HG02642 (cell line): ENCODE measurements at regions not wholly inside any gene's neighbourhood (a gene's known extent, or its start where the extent isn't known, plus 50 kb on each side); places are given as distances from the start of the nearest gene placed in this dataset.
"Not testable (repeated sequence)": the region's sequence is repeated elsewhere in the genome, so short reads cannot be mapped to it uniquely, and the experiment has no call there.

Source experiments
- ATAC-seq: cut with Tn5 transposase; IDR thresholded peaks from one replicate; pipeline ENCODE4 v1.9.1; 2021; ENCODE audit warnings: mild to moderate bottlenecking; ENCODE audit not compliant: unreplicated experiment, poor library complexity

DNA sequence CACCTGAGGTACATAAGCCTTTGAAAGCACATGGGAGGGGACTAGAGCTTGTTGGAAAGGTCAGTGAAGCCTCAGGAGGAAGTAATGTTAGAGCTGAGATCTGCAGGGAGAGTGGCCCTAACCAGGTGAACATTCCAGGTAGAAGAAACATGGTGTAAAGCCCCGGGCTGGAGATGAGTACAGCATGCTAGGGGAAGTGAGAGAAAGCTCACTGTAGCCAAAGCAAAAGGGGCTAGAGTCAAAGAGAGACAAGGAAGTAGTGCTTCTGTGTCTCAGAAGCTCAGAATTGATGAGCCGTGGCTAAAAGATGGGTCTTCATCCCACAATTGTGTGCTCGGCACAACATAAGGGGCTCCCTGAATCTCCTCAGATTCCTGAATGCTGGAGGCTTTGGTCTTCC is 481.8 kb downstream of the XYLT1 start:
- ATAC-seq, result no peak

DNA sequence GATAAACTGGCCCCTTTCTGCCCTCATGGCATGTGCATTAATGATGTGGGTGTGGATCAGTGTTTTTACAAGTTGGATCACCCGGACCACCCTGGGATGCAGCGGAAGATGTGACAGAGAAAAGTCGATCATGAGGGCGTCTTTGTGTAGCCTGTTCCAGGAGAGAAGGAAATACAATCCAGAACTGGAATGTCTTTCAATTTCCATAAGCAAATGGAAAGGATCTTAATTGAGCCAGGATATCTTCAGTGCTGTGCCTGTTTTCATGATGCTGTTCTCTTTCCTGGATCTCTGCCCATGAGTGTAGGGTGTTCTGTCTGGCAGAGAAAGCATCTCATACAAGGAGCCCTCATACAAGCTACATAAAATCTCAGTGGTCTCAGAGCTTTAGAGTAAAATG is 481.4 kb downstream of the XYLT1 start:
- no peak for ATAC-seq

DNA sequence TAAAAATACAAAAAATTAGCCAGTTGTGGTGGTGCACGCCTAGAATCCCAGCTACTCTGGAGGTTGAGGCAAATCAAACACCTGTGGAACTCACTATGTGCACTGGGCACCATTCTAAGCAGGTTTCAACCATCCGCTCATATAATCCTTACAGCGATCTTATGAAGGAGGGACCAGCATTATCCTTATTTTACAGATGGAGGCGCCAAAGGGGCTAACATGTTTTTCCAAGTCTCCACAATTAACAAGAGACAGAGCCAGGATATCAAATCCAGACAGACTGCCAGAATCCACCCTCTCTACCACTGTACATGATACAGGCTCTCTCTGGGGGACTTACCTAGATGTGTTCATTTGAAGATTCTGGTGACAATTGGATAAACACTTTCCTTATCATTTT is 479.0 kb downstream of the XYLT1 start:
- ATAC-seq, result no peak

DNA sequence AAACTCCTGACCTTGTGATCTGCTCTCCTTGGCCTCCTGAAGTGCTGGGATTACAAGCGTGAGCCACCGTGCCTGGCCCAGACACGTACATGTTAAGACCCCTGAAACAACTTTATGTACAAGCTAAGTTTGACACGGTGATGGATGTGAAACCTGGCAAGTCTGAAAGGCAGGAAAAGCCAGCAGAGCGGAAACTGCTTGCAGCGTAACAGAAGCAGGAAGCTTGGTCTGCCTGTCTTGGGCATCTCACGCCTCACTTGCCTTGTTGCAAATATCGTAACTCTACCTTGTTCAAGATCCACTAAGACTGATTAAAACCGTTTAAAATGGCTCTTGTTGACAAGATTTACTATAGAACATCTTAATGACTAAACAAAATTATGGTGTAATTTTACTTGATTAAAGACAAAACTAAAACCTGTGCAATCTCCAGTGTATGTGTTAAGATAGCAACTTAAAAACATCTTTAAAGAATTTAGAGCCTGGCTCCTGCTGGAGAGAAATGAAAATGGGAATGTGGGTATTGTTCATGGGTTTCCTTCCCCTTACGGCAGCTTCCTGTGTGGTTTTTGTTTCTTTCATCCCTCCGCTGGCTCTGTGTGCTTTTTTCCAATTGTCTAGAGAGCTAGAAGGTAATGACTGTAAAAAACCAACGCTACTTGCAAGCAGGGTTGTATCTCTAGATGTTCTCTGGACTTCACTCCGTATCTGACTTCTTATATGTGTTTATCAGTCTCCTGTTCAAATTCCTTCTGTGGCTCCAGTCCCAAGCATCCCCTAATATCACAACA is 477.6 kb downstream of the XYLT1 start:
- no peak for ATAC-seq

DNA sequence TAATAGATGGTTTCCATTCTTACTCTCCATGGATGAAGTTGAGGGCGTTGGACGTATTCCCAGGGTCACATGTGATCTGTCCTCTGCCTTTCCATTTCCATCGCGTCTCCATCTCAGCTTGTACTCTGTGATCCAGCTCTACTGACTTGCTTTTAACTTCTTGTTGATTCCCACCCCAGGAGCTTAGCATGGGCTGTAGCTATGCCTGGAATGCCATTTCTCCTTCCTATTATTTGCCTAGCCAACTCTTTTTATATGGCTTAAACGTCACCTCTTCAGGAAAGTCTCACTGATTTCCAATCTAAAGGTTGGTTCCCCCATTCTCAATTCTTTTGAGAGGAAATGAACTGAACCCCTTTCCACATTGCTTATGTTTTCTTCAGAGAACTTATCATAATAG is 475.9 kb downstream of the XYLT1 start:
- ATAC-seq, result no peak

DNA sequence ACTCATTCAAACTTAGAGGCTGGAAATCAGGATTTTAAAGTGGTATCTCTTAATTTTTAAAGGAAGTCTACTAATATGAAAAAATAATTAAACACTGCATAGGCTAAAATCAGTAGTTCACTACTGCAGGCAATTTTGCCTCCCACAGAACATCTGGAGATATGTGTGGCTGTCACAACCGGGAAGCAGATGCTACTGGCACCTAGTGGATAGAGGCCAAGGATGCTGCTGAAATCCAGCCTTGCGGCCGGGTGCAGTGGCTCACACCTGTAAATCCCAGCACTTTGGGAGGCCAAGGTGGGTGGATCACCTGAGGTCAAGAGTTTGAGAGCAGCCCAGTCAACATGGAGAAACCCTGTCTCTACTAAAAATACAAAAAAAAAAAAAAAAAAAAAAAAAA is 473.9 kb downstream of the XYLT1 start:
- ATAC-seq, result no peak

DNA sequence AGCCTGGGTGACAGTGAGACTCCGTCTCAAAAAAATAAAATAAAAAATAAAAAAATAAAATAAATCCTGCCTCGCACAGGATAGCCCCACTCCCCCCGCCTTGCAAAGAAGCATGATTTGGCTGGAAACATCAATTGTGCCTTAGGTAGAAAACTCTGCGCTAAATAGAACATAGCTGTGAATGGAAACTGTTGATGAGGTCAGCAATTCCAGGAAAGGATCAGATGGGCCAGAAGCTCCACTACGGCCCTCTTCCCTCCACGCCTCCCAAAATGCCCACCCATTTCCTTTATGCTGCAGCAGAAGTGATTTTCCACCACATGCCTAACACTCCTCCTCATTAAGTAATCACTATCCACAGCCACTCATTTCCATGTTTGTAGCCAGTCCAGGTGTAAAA is 473.4 kb downstream of the XYLT1 start:
- ATAC-seq, result no peak

DNA sequence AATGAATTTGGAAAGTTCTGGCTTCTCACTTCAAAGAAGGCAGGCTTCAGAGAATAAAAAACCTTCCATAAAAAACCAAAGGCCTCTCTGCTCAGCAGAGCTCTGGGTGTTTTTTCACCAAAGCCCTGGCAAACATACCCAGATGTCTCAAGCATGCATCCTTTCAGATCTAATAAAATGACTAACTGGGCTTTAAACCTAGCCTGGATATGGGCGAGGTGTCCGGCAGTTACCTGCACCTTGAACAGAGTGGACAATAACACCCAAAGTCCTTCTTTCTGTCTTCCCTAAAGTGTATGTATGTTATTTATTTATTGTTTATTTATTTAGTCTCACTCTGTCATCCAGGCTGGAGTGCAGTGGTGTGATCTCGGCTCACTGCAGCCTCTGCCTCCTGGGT is 469.3 kb downstream of the XYLT1 start:
- ATAC-seq, result no peak

DNA sequence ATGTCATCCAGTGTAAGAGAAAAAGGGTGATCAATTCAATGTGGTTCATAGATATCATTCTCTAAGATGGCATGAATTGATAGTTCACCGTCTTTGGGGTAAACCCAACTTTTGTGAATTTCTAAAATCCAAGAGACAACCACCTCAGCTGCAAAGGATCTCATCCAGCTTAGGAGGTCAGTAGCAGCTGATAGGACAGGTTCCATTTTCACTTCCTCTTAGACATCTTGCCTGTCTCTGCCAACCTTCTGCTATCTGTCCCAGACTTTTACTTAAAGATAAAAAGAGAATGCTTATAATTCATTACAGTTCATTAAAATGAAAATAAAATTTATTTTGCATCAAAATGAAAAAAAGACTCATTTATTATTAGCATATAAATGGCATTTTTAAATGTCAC is 468.2 kb downstream of the XYLT1 start:
- ATAC-seq, result no peak

DNA sequence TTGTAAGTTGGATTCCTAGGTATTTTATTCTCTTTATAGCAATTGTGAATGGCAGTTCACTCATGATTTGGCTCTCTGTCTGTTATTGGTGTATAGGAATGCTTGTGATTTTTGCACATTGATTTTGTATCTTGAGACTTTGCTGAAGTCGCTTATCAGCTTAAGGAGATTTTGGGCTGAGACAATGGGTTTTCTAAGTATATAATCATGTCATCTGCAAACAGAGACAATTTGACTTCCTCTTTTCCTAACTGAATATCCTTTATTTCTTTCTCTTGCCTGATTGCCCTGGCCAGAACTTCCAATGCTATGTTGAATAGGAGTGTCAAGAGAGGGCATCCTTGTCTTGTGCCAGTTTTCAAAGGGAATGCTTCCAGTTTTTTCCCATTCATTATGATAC is 464.8 kb downstream of the XYLT1 start:
- not testable (repeated sequence) for ATAC-seq

DNA sequence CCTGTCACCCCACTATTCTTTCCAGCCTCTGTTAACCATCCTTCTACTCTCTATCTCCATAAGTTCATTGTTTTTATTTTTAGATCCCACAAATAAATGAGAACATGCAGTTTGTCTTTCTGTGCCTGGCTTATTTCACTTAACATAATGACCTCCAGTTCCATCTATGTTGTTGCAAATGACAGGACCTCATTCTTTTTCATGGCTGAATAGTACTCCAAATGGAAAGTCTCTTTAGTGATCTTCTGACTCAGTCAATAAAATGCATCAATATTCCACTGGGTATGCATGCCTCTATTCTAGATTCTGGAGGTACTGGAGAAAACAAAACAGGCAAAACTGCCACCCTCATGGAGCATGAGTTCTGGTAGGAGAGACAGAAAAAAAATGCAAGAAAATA is 459.0 kb downstream of the XYLT1 start:
- ATAC-seq, result no peak

DNA sequence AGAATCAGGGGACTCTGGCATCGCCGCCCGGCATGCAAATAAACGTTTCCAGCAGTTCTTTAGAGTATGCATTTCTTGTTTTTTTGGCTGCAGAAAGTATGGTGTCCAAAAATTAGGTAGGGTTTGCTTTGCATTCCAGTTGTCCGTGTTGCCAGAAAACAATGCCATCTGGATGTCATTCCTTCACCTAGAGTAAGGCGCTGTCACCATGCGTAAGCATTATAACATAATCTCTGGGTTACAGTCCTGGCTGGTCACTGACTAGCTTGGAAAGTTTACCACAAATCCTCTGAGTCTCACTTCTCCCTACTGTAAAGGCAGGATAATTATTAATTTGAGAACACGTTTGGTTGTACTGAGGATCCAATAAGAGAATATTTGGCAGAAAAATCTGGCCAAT is 457.7 kb downstream of the XYLT1 start:
- ATAC-seq, result no peak

DNA sequence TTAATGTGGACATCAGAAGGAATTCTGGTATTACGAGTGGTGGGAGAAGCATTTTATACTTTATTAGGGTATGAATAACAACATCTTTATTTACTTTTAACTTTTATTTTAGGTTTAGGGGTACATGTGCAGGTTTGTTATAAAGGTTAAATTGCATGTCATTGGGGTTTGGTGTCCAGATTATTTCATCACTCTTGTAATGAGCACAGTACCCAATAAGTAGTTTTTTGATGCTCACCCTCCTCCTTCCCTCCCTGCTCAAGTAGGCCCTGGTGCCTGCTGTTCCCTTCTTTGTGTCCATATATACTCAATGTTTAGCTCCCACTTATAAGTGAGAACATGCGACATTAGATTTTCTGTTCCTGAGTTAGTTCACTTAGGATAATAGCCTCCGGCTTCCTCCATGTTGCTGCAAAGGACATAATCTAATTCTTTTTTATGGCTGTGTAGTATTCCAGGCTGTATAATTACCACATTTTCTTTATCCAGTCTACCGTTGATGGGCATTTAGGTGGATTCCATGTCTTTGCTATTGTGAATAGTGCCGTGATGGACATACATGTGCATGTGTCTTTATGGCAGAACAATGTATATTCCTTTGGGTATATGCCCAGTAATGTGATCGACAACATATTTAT is 456.2 kb downstream of the XYLT1 start:
- ATAC-seq, result no peak

DNA sequence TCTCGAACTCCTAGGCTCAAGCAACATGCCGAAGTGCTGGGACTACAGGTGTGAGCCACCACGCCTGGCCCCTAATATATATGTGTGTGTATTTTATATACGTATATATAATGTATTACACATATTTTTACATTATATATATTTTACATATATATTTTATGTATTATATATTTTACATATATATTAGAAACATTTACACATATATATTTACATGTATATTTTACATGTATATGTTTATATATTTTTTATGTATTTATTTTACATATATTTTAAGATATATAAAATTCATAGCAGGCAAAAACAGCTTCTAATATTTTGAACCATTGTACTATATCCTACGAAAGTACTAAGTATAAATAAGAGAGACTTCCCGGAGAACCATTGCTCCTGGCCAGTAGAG is 455.1 kb downstream of the XYLT1 start:
- no peak for ATAC-seq

DNA sequence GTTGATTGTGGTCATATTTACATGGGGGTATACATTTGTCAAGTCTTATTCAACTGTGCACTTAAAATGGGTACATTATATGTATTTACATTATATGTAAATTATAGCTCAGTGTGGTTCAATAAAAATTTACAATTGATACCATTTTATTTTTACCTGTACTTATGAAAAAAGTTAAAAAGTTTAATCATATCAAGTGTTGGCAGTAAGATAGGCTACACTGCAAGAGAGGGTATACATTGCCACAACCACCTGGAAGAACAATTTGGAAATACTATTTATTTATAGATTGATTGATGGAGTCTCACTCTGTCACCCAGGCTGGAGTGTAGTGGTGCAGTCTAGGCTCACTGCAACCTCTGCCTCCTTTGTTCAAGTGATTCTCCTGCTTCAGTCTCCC is 453.3 kb downstream of the XYLT1 start:
- no peak for ATAC-seq

DNA sequence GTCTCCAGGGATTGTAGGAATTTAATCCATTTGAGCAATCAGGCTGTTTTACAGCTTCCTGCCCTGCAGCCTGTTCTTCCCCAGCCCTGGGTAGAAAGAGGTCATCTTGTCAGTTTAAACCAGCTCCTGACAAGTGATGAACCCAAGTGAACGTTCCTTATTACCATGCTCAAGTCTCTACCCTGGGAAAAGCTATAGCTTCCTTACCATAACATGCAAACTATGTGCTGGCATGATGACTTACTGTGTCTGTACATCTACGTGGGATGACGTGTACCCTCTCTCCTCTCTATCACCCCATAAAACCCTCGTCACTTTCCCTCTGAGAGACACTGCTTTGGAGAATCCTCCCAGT is 452.2 kb downstream of the XYLT1 start:
- ATAC-seq, result no peak

DNA sequence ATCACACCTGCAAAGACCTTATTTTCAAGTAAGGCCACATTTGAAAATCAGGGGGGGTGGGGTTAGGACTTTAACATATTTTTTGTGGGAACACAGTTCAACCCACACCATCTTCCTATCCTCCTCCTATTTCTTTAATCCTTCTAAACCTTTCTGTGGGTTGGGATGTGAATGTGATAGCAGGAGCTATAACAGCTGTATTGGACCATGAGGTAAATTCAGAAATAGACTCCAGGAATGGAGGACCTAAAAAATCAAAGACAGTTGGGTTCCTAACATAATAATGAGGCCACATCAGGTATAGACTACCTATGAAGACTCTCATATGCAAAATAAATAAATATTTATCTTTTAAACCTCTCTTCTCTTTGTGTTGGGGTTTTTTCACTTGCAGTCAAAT is 451.4 kb downstream of the XYLT1 start:
- no peak for ATAC-seq

DNA sequence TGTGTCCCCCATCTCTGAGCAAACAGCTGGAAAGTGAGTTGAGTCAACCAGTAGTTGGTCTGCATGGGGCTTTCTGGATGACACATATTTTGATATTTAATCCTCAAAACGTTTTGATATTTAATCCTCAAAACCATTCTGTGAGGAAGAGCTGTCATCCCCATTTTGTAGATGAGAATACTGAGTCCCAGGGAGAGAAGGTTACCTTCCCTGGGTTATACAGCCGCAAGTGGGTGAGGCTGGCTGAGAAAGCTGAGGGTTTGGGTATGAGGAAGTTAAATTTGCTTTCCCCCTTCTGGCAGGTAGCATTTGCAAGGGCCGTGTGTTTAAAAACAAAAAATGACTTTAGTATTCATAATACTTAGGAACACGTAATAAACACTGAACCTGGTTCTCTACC is 447.2 kb downstream of the XYLT1 start:
- ATAC-seq, result no peak

DNA sequence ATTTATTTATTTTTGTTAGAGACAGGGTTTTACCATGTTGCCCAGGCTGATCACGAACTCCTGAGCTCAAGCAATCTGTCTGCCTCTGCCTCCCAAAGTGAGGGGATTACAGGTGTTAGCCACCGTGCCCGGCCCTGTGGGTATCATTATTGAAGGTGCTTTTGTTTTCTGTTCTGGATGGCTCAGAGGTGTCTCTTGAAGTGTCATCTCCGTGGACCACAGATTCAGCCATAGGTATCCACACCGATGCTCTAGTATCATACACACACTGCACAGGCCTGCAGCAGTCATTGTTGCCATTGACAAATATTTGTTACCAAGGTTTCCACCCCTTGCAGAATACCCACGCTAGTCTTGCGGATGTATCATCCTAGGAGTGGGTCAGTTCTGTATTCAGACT is 446.2 kb downstream of the XYLT1 start:
- no peak for ATAC-seq

DNA sequence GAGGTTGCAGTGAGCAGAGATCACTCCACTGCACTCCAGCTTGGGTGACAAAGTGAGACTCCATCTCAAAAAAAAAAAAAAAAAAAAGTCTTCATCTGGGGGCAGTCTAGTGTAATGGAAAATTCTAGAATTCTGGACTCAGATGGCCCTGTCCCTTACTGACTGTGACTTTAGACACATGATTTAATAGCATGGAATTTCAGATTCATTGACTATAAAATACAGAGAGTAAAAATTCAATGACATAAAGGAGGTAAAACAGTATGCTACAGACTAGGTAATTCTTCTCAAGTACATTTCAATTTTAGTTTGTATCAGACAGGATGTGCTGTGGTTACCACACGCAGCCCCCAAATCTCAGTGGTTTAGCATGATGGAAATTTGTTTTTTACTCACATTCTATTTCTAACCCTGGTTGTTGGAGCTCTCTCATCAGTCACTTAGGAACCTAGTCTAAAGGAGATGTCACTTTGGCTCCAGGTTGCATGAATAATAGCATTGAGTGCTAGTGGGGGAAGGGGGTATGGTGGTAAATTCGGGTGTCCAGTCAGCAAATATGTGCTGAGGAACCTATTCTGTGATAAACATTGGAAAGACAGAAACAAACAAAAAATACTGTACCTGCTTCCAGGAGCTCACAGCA is 444.0 kb downstream of the XYLT1 start:
- ATAC-seq, result peak; percentile 72

DNA sequence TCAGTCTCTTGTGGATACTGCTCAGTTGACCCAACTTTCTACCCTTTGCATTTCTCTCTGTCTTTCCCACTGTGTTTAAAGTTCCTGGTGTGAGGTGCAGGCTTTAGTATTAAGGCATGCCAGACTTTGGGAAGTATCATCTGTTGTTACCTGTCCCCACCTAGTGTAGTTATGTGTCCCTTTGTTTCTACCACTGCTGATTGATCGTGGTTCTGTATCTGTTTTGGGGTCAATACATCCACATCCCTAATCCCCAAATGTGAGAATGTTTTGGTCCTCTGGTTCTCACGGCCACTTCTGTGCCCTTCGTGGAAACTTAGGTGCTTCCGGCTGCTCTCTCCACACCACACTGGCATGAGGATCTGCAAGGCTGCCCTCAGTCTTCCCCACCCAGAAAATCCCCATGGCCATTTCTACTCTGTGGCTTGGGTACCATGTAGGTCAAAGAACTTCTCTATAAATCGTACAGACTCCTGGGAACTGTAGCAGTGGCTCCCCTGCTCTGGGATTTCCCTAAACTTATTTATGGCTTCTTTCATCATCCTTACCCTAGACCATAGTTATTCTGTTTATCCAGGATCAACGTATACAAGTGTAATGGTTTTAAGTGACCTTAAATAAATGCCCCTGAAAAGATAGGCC is 443.2 kb downstream of the XYLT1 start:
- ATAC-seq, result peak; percentile 48
